Liver (tissue), 8 donors: ENCODE measurements at regions not wholly inside any gene's neighbourhood (a gene's known extent, or its start where the extent isn't known, plus 50 kb on each side); places are given as distances from the start of the nearest gene placed in this dataset.

Source experiments
- DNase-seq: peaks from one replicate; pipeline ENCODE4 v3.0.0-alpha.2; 2017; ENCODE audit warnings: low spot score
- H3K27ac ChIP-seq, 2 donors: one replicate each; pipeline ENCODE4 v1.7.0; 2013; ENCODE audit warnings: inconsistent platforms in 2 of 2, low read length in 2 of 2, control low read depth in 1 of 2, low read depth in 1 of 2, mild to moderate bottlenecking in 1 of 2
- H3K27me3 ChIP-seq, 4 donors: one replicate each; pipeline versions ENCODE4 v1.6.1 to v1.7.0; 2013; ENCODE audit warnings: low read length in 3 of 4, inconsistent platforms in 1 of 4, mild to moderate bottlenecking in 1 of 4, moderate library complexity in 1 of 4; ENCODE audit not compliant: control insufficient read depth in 4 of 4, insufficient read depth in 4 of 4
- H3K36me3 ChIP-seq, 4 donors: one replicate each; pipeline versions ENCODE4 v1.6.1 to v1.7.0; 2013; ENCODE audit warnings: low read length in 3 of 4, mild to moderate bottlenecking in 3 of 4, low read depth in 1 of 4, moderate library complexity in 1 of 4; ENCODE audit not compliant: control insufficient read depth in 4 of 4, insufficient read depth in 3 of 4
- H3K4me1 ChIP-seq, 4 donors: one replicate each; pipeline versions ENCODE4 v1.6.1 to v1.7.0; 2013; ENCODE audit warnings: low read length in 3 of 4, mild to moderate bottlenecking in 3 of 4, moderate library complexity in 1 of 4; ENCODE audit not compliant: control insufficient read depth in 4 of 4, insufficient read depth in 4 of 4
- H3K4me3 ChIP-seq, 3 donors: one replicate each; pipeline versions ENCODE4 v1.6.1 to v1.7.0; 2013; ENCODE audit warnings: low read length in 3 of 3, control low read depth in 1 of 3, low read depth in 1 of 3, mild to moderate bottlenecking in 1 of 3
- H3K9ac ChIP-seq, 2 donors: one replicate each; pipeline ENCODE4 v1.7.0; 2013; ENCODE audit warnings: low read length in 2 of 2, mild to moderate bottlenecking in 2 of 2, moderate library complexity in 2 of 2, control low read depth in 1 of 2, low read depth in 1 of 2
- H3K9me3 ChIP-seq, 4 donors: one replicate each; pipeline versions ENCODE4 v1.6.1 to v1.7.0; 2013; ENCODE audit warnings: low read length in 3 of 4; ENCODE audit not compliant: control insufficient read depth in 4 of 4
- EGR1 ChIP-seq, 2 donors: IDR thresholded peaks; 2 replicates each; pipeline ENCODE4 v1.6.1; 2016 to 2018; ENCODE audit warnings: antibody characterized with exemption in 2 of 2, low read depth in 2 of 2
- FOXA1 ChIP-seq: IDR thresholded peaks from 2 replicates; pipeline ENCODE4 v1.6.1; 2016; ENCODE audit warnings: antibody characterized with exemption
- FOXA2 ChIP-seq: IDR thresholded peaks from 2 replicates; pipeline ENCODE4 v1.6.1; 2016; ENCODE audit warnings: antibody characterized with exemption
- GABPA ChIP-seq, 2 donors: IDR thresholded peaks in 1 of 2; conservative IDR thresholded peaks in 1 of 2; 2 replicates each; pipeline ENCODE4 v1.6.1; 2016; ENCODE audit warnings: antibody characterized with exemption in 2 of 2, mild to moderate bottlenecking in 1 of 2, moderate library complexity in 1 of 2
- HNF4A ChIP-seq, 2 donors: conservative IDR thresholded peaks; 2 replicates each; pipeline ENCODE4 v1.6.1; 2016; ENCODE audit warnings: antibody characterized with exemption in 2 of 2, mild to moderate bottlenecking in 2 of 2
- HNF4G ChIP-seq: IDR thresholded peaks from 2 replicates; pipeline ENCODE4 v1.6.1; 2016; ENCODE audit warnings: antibody characterized with exemption
- JUND ChIP-seq, 2 donors: IDR thresholded peaks; 2 replicates each; pipeline ENCODE4 v1.6.1; 2016; ENCODE audit warnings: antibody characterized with exemption in 2 of 2
- NR2F2 ChIP-seq: IDR thresholded peaks from 2 replicates; pipeline ENCODE4 v1.6.1; 2016; ENCODE audit warnings: antibody characterized with exemption
- RAD21 ChIP-seq, 2 donors: IDR thresholded peaks; 2 replicates each; pipeline ENCODE4 v1.6.1; 2016; ENCODE audit warnings: antibody characterized with exemption in 2 of 2, mild to moderate bottlenecking in 2 of 2
- RXRA ChIP-seq, 2 donors: IDR thresholded peaks; 2 replicates each; pipeline ENCODE4 v1.6.1; 2017 to 2018; ENCODE audit warnings: antibody characterized with exemption in 2 of 2, mild to moderate bottlenecking in 1 of 2
- SP1 ChIP-seq: IDR thresholded peaks from 2 replicates; pipeline ENCODE4 v1.6.1; 2018; ENCODE audit warnings: antibody characterized with exemption, mild to moderate bottlenecking
- TAF1 ChIP-seq: conservative IDR thresholded peaks from 2 replicates; pipeline ENCODE4 v1.6.1; 2016; ENCODE audit warnings: antibody characterized with exemption, mild to moderate bottlenecking
- YY1 ChIP-seq: IDR thresholded peaks from 2 replicates; pipeline ENCODE4 v1.6.1; 2016; ENCODE audit warnings: antibody characterized with exemption, mild to moderate bottlenecking
- WGBS: extraction: QIAGEN DNeasy Blood & Tissue Kit; methylation state at CpG from one replicate; pipeline ENCODE4 v1.1.7; 2013; 5-methylcytosine and 5-hydroxymethylcytosine counted together
- TF ChIP-seq, protein P1 (sequence below): IDR thresholded peaks from 2 replicates; pipeline ENCODE4 v1.6.1; 2016; ENCODE audit warnings: antibody characterized with exemption, mild to moderate bottlenecking
- TF ChIP-seq, protein P2 (sequence below): fragments of 150-350 bp; IDR thresholded peaks from 2 replicates; pipeline ENCODE4 v1.5.1; 2017; ENCODE audit warnings: improper control_type of control experiment, low read depth, low read length; ENCODE audit not compliant: missing input control
- TF ChIP-seq, protein P3 (sequence below): IDR thresholded peaks from 2 replicates; pipeline ENCODE4 v1.6.1; 2016; ENCODE audit warnings: antibody characterized with exemption
- TF ChIP-seq, protein P4 (sequence below): IDR thresholded peaks from 2 replicates; pipeline ENCODE4 v1.6.1; 2016; ENCODE audit warnings: antibody characterized with exemption
- TF ChIP-seq, protein P5 (sequence below): IDR thresholded peaks from 2 replicates; pipeline ENCODE4 v1.6.1; 2016; ENCODE audit warnings: antibody characterized with exemption
- donor health status: healthy.
- donor health status: healthy.
- donor health status: healthy.
- donor health status: healthy.
- donor health status: healthy.

DNA sequence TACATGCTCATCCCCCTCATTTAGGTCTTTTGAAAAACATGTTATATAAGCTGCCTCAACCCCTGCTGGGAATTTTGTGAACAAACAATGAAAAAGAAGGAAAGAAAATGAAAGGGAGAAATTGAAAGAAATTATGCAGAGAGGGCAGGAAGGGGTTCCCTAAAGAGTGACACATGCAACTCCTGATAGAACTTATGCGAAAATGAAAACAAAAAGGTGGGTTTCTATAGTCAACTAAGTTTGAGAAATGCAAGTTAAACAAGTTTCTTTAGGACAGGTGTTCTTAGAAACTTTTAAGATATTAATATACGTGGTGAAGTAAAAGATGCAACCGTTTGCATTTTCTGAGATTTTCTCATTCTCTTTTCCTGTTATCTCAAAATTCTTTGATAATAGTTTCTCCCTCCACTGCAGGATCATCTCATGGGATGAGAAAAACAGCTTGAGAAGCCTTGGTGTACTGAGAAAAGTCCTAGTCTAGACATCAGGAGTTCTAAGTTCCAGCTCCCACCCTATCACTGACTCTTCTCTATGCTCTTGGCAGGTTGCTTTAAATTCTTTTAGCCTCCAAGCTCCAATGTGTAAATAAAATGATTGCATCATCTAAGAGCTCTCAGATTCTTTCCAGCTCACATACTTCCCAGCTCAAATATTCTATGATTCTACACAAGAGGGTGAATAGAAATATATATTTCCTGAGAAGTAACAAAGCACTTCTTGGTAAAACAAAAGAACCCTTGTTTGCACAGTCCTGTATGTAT lies 109.2 kb downstream of the FAM76B start:
- H3K36me3 ChIP-seq, result no peaks in the 10 kb centered on the region
- H3K27ac ChIP-seq, result no peak overlapping the region
- no peak overlapping the region for H3K9ac ChIP-seq
- H3K27me3 ChIP-seq, result no peaks in the 10 kb centered on the region
- H3K4me3 ChIP-seq, result no peak overlapping the region
- H3K9me3 ChIP-seq, result no peaks in the 10 kb centered on the region
- TF ChIP-seq, protein P1, sequence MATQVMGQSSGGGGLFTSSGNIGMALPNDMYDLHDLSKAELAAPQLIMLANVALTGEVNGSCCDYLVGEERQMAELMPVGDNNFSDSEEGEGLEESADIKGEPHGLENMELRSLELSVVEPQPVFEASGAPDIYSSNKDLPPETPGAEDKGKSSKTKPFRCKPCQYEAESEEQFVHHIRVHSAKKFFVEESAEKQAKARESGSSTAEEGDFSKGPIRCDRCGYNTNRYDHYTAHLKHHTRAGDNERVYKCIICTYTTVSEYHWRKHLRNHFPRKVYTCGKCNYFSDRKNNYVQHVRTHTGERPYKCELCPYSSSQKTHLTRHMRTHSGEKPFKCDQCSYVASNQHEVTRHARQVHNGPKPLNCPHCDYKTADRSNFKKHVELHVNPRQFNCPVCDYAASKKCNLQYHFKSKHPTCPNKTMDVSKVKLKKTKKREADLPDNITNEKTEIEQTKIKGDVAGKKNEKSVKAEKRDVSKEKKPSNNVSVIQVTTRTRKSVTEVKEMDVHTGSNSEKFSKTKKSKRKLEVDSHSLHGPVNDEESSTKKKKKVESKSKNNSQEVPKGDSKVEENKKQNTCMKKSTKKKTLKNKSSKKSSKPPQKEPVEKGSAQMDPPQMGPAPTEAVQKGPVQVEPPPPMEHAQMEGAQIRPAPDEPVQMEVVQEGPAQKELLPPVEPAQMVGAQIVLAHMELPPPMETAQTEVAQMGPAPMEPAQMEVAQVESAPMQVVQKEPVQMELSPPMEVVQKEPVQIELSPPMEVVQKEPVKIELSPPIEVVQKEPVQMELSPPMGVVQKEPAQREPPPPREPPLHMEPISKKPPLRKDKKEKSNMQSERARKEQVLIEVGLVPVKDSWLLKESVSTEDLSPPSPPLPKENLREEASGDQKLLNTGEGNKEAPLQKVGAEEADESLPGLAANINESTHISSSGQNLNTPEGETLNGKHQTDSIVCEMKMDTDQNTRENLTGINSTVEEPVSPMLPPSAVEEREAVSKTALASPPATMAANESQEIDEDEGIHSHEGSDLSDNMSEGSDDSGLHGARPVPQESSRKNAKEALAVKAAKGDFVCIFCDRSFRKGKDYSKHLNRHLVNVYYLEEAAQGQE, result no peak
- TF ChIP-seq SP1, result peak; percentile 17
- TF ChIP-seq JUND (IDR thresholded peaks at IDR 0.05), result peak; percentile 23 to 39
- TF ChIP-seq, protein P2, sequence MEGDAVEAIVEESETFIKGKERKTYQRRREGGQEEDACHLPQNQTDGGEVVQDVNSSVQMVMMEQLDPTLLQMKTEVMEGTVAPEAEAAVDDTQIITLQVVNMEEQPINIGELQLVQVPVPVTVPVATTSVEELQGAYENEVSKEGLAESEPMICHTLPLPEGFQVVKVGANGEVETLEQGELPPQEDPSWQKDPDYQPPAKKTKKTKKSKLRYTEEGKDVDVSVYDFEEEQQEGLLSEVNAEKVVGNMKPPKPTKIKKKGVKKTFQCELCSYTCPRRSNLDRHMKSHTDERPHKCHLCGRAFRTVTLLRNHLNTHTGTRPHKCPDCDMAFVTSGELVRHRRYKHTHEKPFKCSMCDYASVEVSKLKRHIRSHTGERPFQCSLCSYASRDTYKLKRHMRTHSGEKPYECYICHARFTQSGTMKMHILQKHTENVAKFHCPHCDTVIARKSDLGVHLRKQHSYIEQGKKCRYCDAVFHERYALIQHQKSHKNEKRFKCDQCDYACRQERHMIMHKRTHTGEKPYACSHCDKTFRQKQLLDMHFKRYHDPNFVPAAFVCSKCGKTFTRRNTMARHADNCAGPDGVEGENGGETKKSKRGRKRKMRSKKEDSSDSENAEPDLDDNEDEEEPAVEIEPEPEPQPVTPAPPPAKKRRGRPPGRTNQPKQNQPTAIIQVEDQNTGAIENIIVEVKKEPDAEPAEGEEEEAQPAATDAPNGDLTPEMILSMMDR, result no peak
- TF ChIP-seq FOXA2, result no peak
- TF ChIP-seq HNF4G, result no peak
- TF ChIP-seq GABPA (IDR thresholded peaks at IDR 0.05 in 1 of 2, conservative IDR thresholded peaks at IDR 0.05 in 1 of 2), result no peak
- peak; percentile 28 for TF ChIP-seq YY1
- TF ChIP-seq RXRA (IDR thresholded peaks at IDR 0.05), result peak in 1 of 2 donors; percentile 23
- no peak for TF ChIP-seq NR2F2
- TF ChIP-seq FOXA1, result no peak
- TF ChIP-seq HNF4A (conservative IDR thresholded peaks at IDR 0.05), result peak in 1 of 2 donors; percentile 14
- peak; percentile 34 for TF ChIP-seq RAD21 (IDR thresholded peaks at IDR 0.05)
- TF ChIP-seq TAF1, result no peak
- TF ChIP-seq, protein P3, sequence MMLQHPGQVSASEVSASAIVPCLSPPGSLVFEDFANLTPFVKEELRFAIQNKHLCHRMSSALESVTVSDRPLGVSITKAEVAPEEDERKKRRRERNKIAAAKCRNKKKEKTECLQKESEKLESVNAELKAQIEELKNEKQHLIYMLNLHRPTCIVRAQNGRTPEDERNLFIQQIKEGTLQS, result peak; percentile 85
- TF ChIP-seq, protein P4, sequence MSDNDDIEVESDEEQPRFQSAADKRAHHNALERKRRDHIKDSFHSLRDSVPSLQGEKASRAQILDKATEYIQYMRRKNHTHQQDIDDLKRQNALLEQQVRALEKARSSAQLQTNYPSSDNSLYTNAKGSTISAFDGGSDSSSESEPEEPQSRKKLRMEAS, result no peak
- TF ChIP-seq EGR1 (IDR thresholded peaks at IDR 0.05; ENCODE audit: low read depth in 2 of 2), result no peak
- TF ChIP-seq, protein P5, sequence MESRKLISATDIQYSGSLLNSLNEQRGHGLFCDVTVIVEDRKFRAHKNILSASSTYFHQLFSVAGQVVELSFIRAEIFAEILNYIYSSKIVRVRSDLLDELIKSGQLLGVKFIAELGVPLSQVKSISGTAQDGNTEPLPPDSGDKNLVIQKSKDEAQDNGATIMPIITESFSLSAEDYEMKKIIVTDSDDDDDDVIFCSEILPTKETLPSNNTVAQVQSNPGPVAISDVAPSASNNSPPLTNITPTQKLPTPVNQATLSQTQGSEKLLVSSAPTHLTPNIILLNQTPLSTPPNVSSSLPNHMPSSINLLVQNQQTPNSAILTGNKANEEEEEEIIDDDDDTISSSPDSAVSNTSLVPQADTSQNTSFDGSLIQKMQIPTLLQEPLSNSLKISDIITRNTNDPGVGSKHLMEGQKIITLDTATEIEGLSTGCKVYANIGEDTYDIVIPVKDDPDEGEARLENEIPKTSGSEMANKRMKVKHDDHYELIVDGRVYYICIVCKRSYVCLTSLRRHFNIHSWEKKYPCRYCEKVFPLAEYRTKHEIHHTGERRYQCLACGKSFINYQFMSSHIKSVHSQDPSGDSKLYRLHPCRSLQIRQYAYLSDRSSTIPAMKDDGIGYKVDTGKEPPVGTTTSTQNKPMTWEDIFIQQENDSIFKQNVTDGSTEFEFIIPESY, result peak; percentile 41
- 71% methylated on average over 3 of the region's 3 CpGs for WGBS
- peaks cover 0 to 13% (median 10%) of the 10 kb centered on the region in 4 donors for H3K4me1 ChIP-seq
- DNase-seq, result no peak
